ENCODE measurements at regions not wholly inside any gene's neighbourhood (a gene's known extent, or its start where the extent isn't known, plus 50 kb on each side); places are given as distances from the start of the nearest gene placed in this dataset.
"Not testable (repeated sequence)": the region's sequence is repeated elsewhere in the genome, so short reads cannot be mapped to it uniquely, and the experiment has no call there.

GRCh38 chr14:66315548-66315947 lies 170.6 kb upstream of the CCDC196 start:
- FAIRE-seq (peak; percentile 92), DNase-seq (ENCODE audit: low spot score) (no peak)

GRCh38 chr14:66322564-66322963 lies 163.6 kb upstream of the CCDC196 start:
- DNase-seq (ENCODE audit: low spot score) (no peak), FAIRE-seq (no peak)

- FAIRE-seq = no peak
- DNase-seq (ENCODE audit: low spot score) = no peak
Measured at GRCh38 chr14:66330228-66330627, 155.9 kb upstream of the CCDC196 start.

GRCh38 chr14:66330916-66331315 lies 155.3 kb upstream of the CCDC196 start:
- FAIRE-seq (no peak), DNase-seq (ENCODE audit: low spot score) (no peak)

- DNase-seq (ENCODE audit: low spot score); FAIRE-seq: not testable (repeated sequence)
Measured at GRCh38 chr14:66333293-66333692, 152.9 kb upstream of the CCDC196 start.

- FAIRE-seq = no peak
Measured at GRCh38 chr14:66341239-66341638, 144.9 kb upstream of the CCDC196 start.

GRCh38 chr14:66345986-66346385 lies 140.2 kb upstream of the CCDC196 start:
- DNase-seq (ENCODE audit: low spot score) (no peak), FAIRE-seq (peak; percentile 32)

More at GRCh38 chr14:66341239-66341638, 144.9 kb upstream of the CCDC196 start:
- no peak for DNase-seq (ENCODE audit: low spot score)

- no peak for FAIRE-seq
- DNase-seq (ENCODE audit: low spot score) = no peak
Measured at GRCh38 chr14:66351310-66351709, 134.9 kb upstream of the CCDC196 start.

GRCh38 chr14:66359500-66359899 lies 126.7 kb upstream of the CCDC196 start:
- FAIRE-seq (no peak), DNase-seq (ENCODE audit: low spot score) (peak; percentile 73)

GRCh38 chr14:66360366-66360926 lies 125.7 kb upstream of the CCDC196 start:
- peak; percentile 89 for FAIRE-seq
- no peak for DNase-seq (ENCODE audit: low spot score)

- FAIRE-seq = no peak
Measured at GRCh38 chr14:66361013-66361412, 125.2 kb upstream of the CCDC196 start.

GRCh38 chr14:66365388-66365787 lies 120.8 kb upstream of the CCDC196 start:
- no peak for FAIRE-seq
- no peak for DNase-seq (ENCODE audit: low spot score)

More at GRCh38 chr14:66361013-66361412, 125.2 kb upstream of the CCDC196 start:
- no peak for DNase-seq (ENCODE audit: low spot score)

- FAIRE-seq (no peak), DNase-seq (ENCODE audit: low spot score) (no peak)
Measured at GRCh38 chr14:66369157-66369697, 116.9 kb upstream of the CCDC196 start.

GRCh38 chr14:66371776-66372175 lies 114.4 kb upstream of the CCDC196 start:
- FAIRE-seq (peak; percentile 63), DNase-seq (ENCODE audit: low spot score) (no peak)

GRCh38 chr14:66375046-66375964 lies 110.9 kb upstream of the CCDC196 start:
- FAIRE-seq (peak; percentile 70), DNase-seq (ENCODE audit: low spot score) (no peak)

GRCh38 chr14:66377574-66377973 lies 108.6 kb upstream of the CCDC196 start:
- no peak for FAIRE-seq
- no peak for DNase-seq (ENCODE audit: low spot score)

GRCh38 chr14:66378712-66379505 lies 107.3 kb upstream of the CCDC196 start:
- peak; percentile 85 for FAIRE-seq

GRCh38 chr14:66380143-66380542 lies 106.0 kb upstream of the CCDC196 start:
- peak; percentile 32 for FAIRE-seq
- no peak for DNase-seq (ENCODE audit: low spot score)

More at GRCh38 chr14:66378712-66379505, 107.3 kb upstream of the CCDC196 start:
- no peak for DNase-seq (ENCODE audit: low spot score)

- no peak for DNase-seq (ENCODE audit: low spot score)
- no peak for FAIRE-seq
Measured at GRCh38 chr14:66381755-66382154, 104.4 kb upstream of the CCDC196 start.

GRCh38 chr14:66383257-66383656 lies 102.9 kb upstream of the CCDC196 start:
- FAIRE-seq = peak; percentile 87
- no peak for DNase-seq (ENCODE audit: low spot score)

GRCh38 chr14:66383771-66384170 lies 102.4 kb upstream of the CCDC196 start:
- DNase-seq (ENCODE audit: low spot score) (no peak), FAIRE-seq (no peak)

All from urothelium cell line (cell line).